ENCODE measurements at regions not wholly inside any gene's neighbourhood (a gene's known extent, or its start where the extent isn't known, plus 50 kb on each side); places are given as distances from the start of the nearest gene placed in this dataset.
"Not testable (repeated sequence)": the region's sequence is repeated elsewhere in the genome, so short reads cannot be mapped to it uniquely, and the experiment has no call there.

GRCh38 chr14:89531661-89532335 is 114.8 kb upstream of the FOXN3 start:
- no peak overlapping the region for H3K4me3 Mint-ChIP-seq
- H3K27ac Mint-ChIP-seq: no peak overlapping the region
- H3K36me3 Mint-ChIP-seq (ENCODE audit: low read depth): peaks cover 14% of the 10 kb centered on the region
- H3K9me3 Mint-ChIP-seq: peaks cover 8% of the 10 kb centered on the region
- H3K4me1 Mint-ChIP-seq: no peaks in the 10 kb centered on the region
- ChIA-PET POLR2A (no interaction called here), CTCF (interaction anchor here (1.0 kb wide), 1 partner anchor 10 kb away, joined by 3 read pairs; no protein-coding TSS in a partner anchor)
- no peaks in the 10 kb centered on the region for H3K27me3 Mint-ChIP-seq
- no peak for DNase-seq

- Mint-ChIP-seq H3K36me3 (ENCODE audit: low read depth) (peaks cover 44% of the 10 kb centered on the region), H3K4me3 (no peak overlapping the region), H3K4me1 (peaks cover 6% of the 10 kb centered on the region), H3K9me3 (peaks cover 31% of the 10 kb centered on the region), H3K27ac (no peak overlapping the region), H3K27me3 (no peaks in the 10 kb centered on the region)
- POLR2A ChIA-PET: no interaction called here
- DNase-seq: no peak
- CTCF ChIA-PET: no interaction called here
Observed at GRCh38 chr14:89524990-89525667, 108.1 kb upstream of the FOXN3 start.

GRCh38 chr14:89524412-89524811 is 107.4 kb upstream of the FOXN3 start:
- DNase-seq: no peak
- peaks cover 47% of the 10 kb centered on the region for H3K36me3 Mint-ChIP-seq (ENCODE audit: low read depth)
- H3K4me1 Mint-ChIP-seq: peaks cover 6% of the 10 kb centered on the region
- H3K27ac Mint-ChIP-seq: no peak overlapping the region
- peaks cover 33% of the 10 kb centered on the region for H3K9me3 Mint-ChIP-seq
- POLR2A ChIA-PET: no interaction called here
- H3K4me3 Mint-ChIP-seq: no peak overlapping the region
- CTCF ChIA-PET: interaction anchor here (0.7 kb wide), 1 partner anchor 9 kb away, joined by 3 read pairs; no protein-coding TSS in a partner anchor
- no peaks in the 10 kb centered on the region for H3K27me3 Mint-ChIP-seq

GRCh38 chr14:89521988-89522387 is 105.0 kb upstream of the FOXN3 start:
- Mint-ChIP-seq H3K4me3 (no peak overlapping the region), H3K36me3 (ENCODE audit: low read depth) (peaks cover 64% of the 10 kb centered on the region), H3K27me3 (no peaks in the 10 kb centered on the region), H3K9me3 (peaks cover 32% of the 10 kb centered on the region), H3K27ac (no peak overlapping the region), H3K4me1 (peaks cover 10% of the 10 kb centered on the region)
- DNase-seq: no peak
- ChIA-PET CTCF (interaction anchor here (1.0 kb wide), 1 partner anchor 12 kb away, joined by 4 read pairs; no protein-coding TSS in a partner anchor), POLR2A (no interaction called here)

- Mint-ChIP-seq H3K9me3 (peaks cover 23% of the 10 kb centered on the region), H3K36me3 (ENCODE audit: low read depth) (peaks cover 62% of the 10 kb centered on the region), H3K27ac (no peak overlapping the region), H3K27me3 (no peaks in the 10 kb centered on the region), H3K4me3 (no peak overlapping the region), H3K4me1 (peaks cover 8% of the 10 kb centered on the region)
- DNase-seq: no peak
- CTCF ChIA-PET: no interaction called here
- POLR2A ChIA-PET: interaction anchor here (1.1 kb wide), 1 partner anchor 9 kb away, joined by 3 read pairs; no protein-coding TSS in a partner anchor
Observed at GRCh38 chr14:89519040-89519439, 102.0 kb upstream of the FOXN3 start.

- no peaks in the 10 kb centered on the region for H3K27me3 Mint-ChIP-seq
- peaks cover 19% of the 10 kb centered on the region for H3K4me1 Mint-ChIP-seq
- ChIA-PET CTCF (no interaction called here), POLR2A (interaction anchor here (0.8 kb wide), 1 partner anchor 30 kb away, joined by 4 read pairs; no protein-coding TSS in a partner anchor)
- H3K36me3 Mint-ChIP-seq (ENCODE audit: low read depth): peaks cover 61% of the 10 kb centered on the region
- no peak for DNase-seq
- peaks cover 12% of the 10 kb centered on the region for H3K9me3 Mint-ChIP-seq
- H3K4me3 Mint-ChIP-seq: no peak overlapping the region
- no peak overlapping the region for H3K27ac Mint-ChIP-seq
Observed at GRCh38 chr14:89516173-89516572, 99.1 kb upstream of the FOXN3 start.

GRCh38 chr14:89514601-89515000 is 97.6 kb upstream of the FOXN3 start:
- Mint-ChIP-seq H3K4me1 (peaks cover 35% of the 10 kb centered on the region), H3K27me3 (no peaks in the 10 kb centered on the region), H3K9me3 (peaks cover 9% of the 10 kb centered on the region), H3K27ac (no peak overlapping the region), H3K36me3 (ENCODE audit: low read depth) (peaks cover 55% of the 10 kb centered on the region), H3K4me3 (no peak overlapping the region)
- POLR2A ChIA-PET: no interaction called here
- CTCF ChIA-PET: no interaction called here
- no peak for DNase-seq

- Mint-ChIP-seq H3K27ac (peak overlapping the region; percentile 95), H3K36me3 (ENCODE audit: low read depth) (peaks cover 20% of the 10 kb centered on the region), H3K9me3 (peaks cover 4% of the 10 kb centered on the region), H3K4me3 (no peak overlapping the region), H3K4me1 (peaks cover 59% of the 10 kb centered on the region), H3K27me3 (no peaks in the 10 kb centered on the region)
- POLR2A ChIA-PET: interaction anchor here (0.7 to 2.1 kb wide), 10 partner anchors 9 to 445 kb away, joined by 3 to 21 read pairs (median 3); partner anchors contain the start of gene EFCAB11
- CTCF ChIA-PET: interaction anchor here (0.7 to 1.1 kb wide), 4 partner anchors 8 to 80 kb away, joined by 3 to 4 read pairs (median 3); no protein-coding TSS in a partner anchor
- DNase-seq: no peak
Observed at GRCh38 chr14:89509891-89510290, 92.9 kb upstream of the FOXN3 start.

GRCh38 chr14:89508863-89509262 is 91.8 kb upstream of the FOXN3 start:
- DNase-seq: no peak
- ChIA-PET CTCF (no interaction called here), POLR2A (interaction anchor here (2.4 kb wide), 1 partner anchor 110 kb away, joined by 7 read pairs; no protein-coding TSS in a partner anchor)
- Mint-ChIP-seq H3K9me3 (peaks cover 4% of the 10 kb centered on the region), H3K4me1 (peaks cover 69% of the 10 kb centered on the region), H3K27ac (peak overlapping the region; percentile 47), H3K4me3 (no peak overlapping the region), H3K36me3 (ENCODE audit: low read depth) (peaks cover 21% of the 10 kb centered on the region), H3K27me3 (no peaks in the 10 kb centered on the region)

- Mint-ChIP-seq H3K36me3 (ENCODE audit: low read depth) (peaks cover 27% of the 10 kb centered on the region), H3K9me3 (peaks cover 4% of the 10 kb centered on the region), H3K27ac (peak overlapping the region; percentile 48), H3K27me3 (no peaks in the 10 kb centered on the region), H3K4me1 (peaks cover 75% of the 10 kb centered on the region), H3K4me3 (no peak overlapping the region)
- ChIA-PET CTCF (interaction anchor here (0.6 kb wide), 1 partner anchor 111 kb away, joined by 3 read pairs; no protein-coding TSS in a partner anchor), POLR2A (interaction anchor here (0.5 to 2.4 kb wide), 4 partner anchors 60 to 154 kb away, joined by 3 to 7 read pairs (median 3); no protein-coding TSS in a partner anchor)
- no peak for DNase-seq
Observed at GRCh38 chr14:89507926-89508460, 91.0 kb upstream of the FOXN3 start.

- no peak for DNase-seq
- H3K4me1 Mint-ChIP-seq: peaks cover 79% of the 10 kb centered on the region
- H3K36me3 Mint-ChIP-seq (ENCODE audit: low read depth): peaks cover 31% of the 10 kb centered on the region
- H3K9me3 Mint-ChIP-seq: peaks cover 4% of the 10 kb centered on the region
- ChIA-PET POLR2A (interaction anchor here (0.7 to 2.4 kb wide), 3 partner anchors 60 to 112 kb away, joined by 3 to 7 read pairs (median 3); no protein-coding TSS in a partner anchor), CTCF (interaction anchor here (0.6 kb wide), 1 partner anchor 111 kb away, joined by 3 read pairs; no protein-coding TSS in a partner anchor)
- H3K27ac Mint-ChIP-seq: peak overlapping the region; percentile 48
- H3K4me3 Mint-ChIP-seq: no peak overlapping the region
- H3K27me3 Mint-ChIP-seq: no peaks in the 10 kb centered on the region
Observed at GRCh38 chr14:89507521-89507920, 90.5 kb upstream of the FOXN3 start.

GRCh38 chr14:89506891-89507452 is 89.9 kb upstream of the FOXN3 start:
- not testable (repeated sequence) for H3K27ac Mint-ChIP-seq, H3K4me3 Mint-ChIP-seq, H3K9me3 Mint-ChIP-seq, DNase-seq, H3K27me3 Mint-ChIP-seq
- POLR2A ChIA-PET: interaction anchor here (1.0 to 2.4 kb wide), 2 partner anchors 77 to 112 kb away, joined by 3 to 7 read pairs; no protein-coding TSS in a partner anchor
- Mint-ChIP-seq H3K36me3 (ENCODE audit: low read depth) (peaks cover 27% of the 10 kb centered on the region), H3K4me1 (peaks cover 77% of the 10 kb centered on the region)
- CTCF ChIA-PET: interaction anchor here (0.6 kb wide), 1 partner anchor 112 kb away, joined by 3 read pairs; no protein-coding TSS in a partner anchor
